Activated CD4-positive, alpha-beta T cell treated with anti-CD3 and anti-CD28 coated beads, Interleukin-2, amount 10 ng/mL, durations not matched to agents 24 days and 14 days (primary cell): ENCODE measurements at regions not wholly inside any gene's neighbourhood (a gene's known extent, or its start where the extent isn't known, plus 50 kb on each side); places are given as distances from the start of the nearest gene placed in this dataset.

Experiments
- DNase-seq: peaks from one replicate; pipeline ENCODE4 v3.0.0; 2022
- H3K27ac Mint-ChIP-seq: one replicate; pipeline ENCODE4 v1.8.0; 2022; ENCODE audit warnings: mild to moderate bottlenecking, mixed read lengths
- H3K27me3 Mint-ChIP-seq: one replicate; pipeline ENCODE4 v1.8.0; 2022; ENCODE audit warnings: mixed read lengths
- H3K36me3 Mint-ChIP-seq: one replicate; pipeline ENCODE4 v1.8.0; 2022; ENCODE audit warnings: low read depth, mild to moderate bottlenecking, mixed read lengths
- H3K4me1 Mint-ChIP-seq: one replicate; pipeline ENCODE4 v1.8.0; 2021; ENCODE audit warnings: mixed read lengths
- H3K4me3 Mint-ChIP-seq: one replicate; pipeline ENCODE4 v1.8.0; 2022; ENCODE audit warnings: mild to moderate bottlenecking, moderate library complexity, mixed read lengths
- H3K9me3 Mint-ChIP-seq: one replicate; pipeline ENCODE4 v1.8.0; 2021; ENCODE audit warnings: mixed read lengths
- intact Hi-C: fragments of 100-400 bp; cut with micrococcal nuclease; formaldehyde crosslinking; loops from one replicate; pipeline ENCODE4 v1.15.1; 2023

DNA sequence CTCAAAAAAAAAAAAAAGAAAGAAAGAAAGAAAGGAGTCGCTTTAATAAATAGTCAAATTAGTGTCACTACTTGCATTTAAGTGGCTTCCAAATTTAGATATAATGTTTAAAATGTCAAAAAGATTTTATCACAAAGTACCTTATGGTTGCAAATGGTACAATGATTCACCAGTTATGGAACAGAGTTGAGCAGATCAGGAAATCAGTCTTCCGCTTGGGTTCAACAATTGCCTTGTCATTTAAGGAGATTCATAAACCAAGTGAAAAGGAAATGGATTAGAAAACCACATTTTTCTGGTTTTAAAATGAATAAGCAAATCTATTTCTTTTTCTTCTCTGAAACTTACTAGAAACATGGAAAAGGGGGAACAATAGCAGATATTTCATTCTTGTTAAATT lies 94.8 kb upstream of the PTPRT start:
- no peaks in the 10 kb centered on the region for H3K4me1 Mint-ChIP-seq
- intact Hi-C loops = no loop called here
- DNase-seq = no peak
- no peak overlapping the region for H3K27ac Mint-ChIP-seq
- peaks cover 3% of the 10 kb centered on the region for H3K9me3 Mint-ChIP-seq
- no peaks in the 10 kb centered on the region for H3K36me3 Mint-ChIP-seq
- H3K4me3 Mint-ChIP-seq = no peak overlapping the region
- H3K27me3 Mint-ChIP-seq = peaks cover 18% of the 10 kb centered on the region

DNA sequence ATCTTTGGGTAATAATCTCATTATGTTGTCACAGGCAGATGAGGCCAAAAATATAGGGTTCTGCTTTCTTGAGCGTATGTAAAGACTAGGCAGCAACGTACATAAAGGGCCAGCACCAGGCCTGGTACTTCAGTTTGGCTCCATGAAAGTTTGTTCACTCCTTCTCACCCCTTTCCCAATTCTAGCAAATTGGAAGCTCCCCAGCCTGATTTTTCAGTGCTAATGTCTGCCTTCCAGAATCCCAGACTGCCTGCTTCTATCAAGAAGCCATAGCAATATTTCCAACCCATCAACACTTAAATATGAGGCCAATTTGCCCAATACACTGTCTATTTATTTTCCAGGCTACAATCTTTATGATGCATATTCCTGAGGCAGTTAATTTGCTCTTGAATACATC lies 93.4 kb upstream of the PTPRT start:
- intact Hi-C loops = no loop called here
- Mint-ChIP-seq H3K4me3 (no peak overlapping the region), H3K4me1 (no peaks in the 10 kb centered on the region), H3K9me3 (peaks cover 3% of the 10 kb centered on the region), H3K27ac (no peak overlapping the region), H3K36me3 (no peaks in the 10 kb centered on the region), H3K27me3 (peaks cover 18% of the 10 kb centered on the region)
- no peak for DNase-seq

DNA sequence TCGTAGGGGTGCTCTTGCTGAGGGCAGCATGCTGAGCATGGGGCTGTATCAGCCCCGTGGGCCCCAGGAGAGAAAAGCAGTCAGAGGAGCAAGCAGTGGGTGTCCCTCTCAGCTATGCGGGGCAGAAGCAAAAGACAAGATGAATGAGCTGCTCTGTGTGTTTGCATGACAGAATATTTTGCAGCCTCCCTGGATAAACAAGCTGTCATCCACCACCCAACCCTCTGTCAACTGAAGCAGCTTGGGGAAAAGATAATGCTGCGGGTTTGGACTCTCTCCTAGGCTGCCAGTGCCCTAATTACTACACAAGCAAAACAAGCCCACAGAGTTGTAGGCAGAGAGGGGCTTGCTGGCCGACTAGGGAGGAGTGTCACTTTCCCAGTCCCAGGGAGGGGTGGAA lies 82.3 kb upstream of the PTPRT start:
- intact Hi-C loops = no loop called here
- Mint-ChIP-seq H3K4me1 (no peaks in the 10 kb centered on the region), H3K9me3 (no peaks in the 10 kb centered on the region), H3K27ac (no peak overlapping the region), H3K27me3 (no peaks in the 10 kb centered on the region), H3K36me3 (no peaks in the 10 kb centered on the region), H3K4me3 (no peak overlapping the region)
- no peak for DNase-seq

- no peak for DNase-seq
- no peak overlapping the region for H3K27ac Mint-ChIP-seq
- H3K4me1 Mint-ChIP-seq = no peaks in the 10 kb centered on the region
- H3K9me3 Mint-ChIP-seq = no peaks in the 10 kb centered on the region
- intact Hi-C loops = no loop called here
- H3K36me3 Mint-ChIP-seq = no peaks in the 10 kb centered on the region
- no peak overlapping the region for H3K4me3 Mint-ChIP-seq
- no peaks in the 10 kb centered on the region for H3K27me3 Mint-ChIP-seq
Observed at GRCh38 chr20:43265449-43265848, 75.7 kb upstream of the PTPRT start.

DNA sequence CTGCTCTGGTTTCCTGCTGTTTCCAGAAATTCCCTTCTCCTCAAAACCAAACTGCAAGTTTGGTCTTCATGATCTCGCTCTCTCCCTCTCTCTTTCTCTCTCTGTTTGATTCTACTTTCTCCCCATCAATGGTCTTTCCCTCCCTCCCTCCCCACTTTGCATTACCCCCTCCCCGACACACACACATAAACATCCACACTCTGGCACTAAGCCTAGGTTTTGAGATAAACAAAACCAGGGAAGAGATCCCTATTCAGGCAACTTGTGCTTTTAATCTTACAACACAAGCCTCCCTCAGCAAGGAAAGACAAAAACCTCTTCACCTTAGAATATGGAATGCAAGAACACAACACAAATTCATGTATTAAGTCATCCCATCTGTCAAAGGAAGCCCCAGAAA lies 73.5 kb upstream of the PTPRT start:
- no peaks in the 10 kb centered on the region for H3K36me3 Mint-ChIP-seq
- no peak overlapping the region for H3K27ac Mint-ChIP-seq
- intact Hi-C loops = no loop called here
- DNase-seq = no peak
- H3K4me3 Mint-ChIP-seq = no peak overlapping the region
- no peaks in the 10 kb centered on the region for H3K27me3 Mint-ChIP-seq
- H3K9me3 Mint-ChIP-seq = no peaks in the 10 kb centered on the region
- no peaks in the 10 kb centered on the region for H3K4me1 Mint-ChIP-seq

DNA sequence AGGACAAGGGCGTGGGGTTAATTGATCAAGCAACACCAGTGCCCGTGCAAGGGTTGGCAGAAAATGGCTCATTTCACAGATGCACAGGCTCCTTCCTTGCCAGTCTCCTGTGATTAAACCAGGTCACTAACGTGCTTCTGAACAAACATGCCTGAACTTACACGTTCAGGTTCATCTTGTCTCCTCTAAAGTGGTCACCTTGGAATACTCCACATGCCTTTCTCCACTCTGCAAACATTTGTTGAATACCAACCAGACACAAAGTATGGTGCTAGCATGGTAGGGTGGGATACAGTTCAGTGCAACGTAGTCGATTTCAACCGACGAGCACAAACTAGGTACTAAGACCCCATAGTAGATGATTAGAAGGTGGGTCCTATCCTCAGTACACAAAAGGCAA lies 72.6 kb upstream of the PTPRT start:
- Mint-ChIP-seq H3K4me3 (no peak overlapping the region), H3K36me3 (no peaks in the 10 kb centered on the region), H3K27me3 (no peaks in the 10 kb centered on the region), H3K27ac (no peak overlapping the region), H3K9me3 (no peaks in the 10 kb centered on the region), H3K4me1 (no peaks in the 10 kb centered on the region)
- DNase-seq = no peak
- intact Hi-C loops = no loop called here

DNA sequence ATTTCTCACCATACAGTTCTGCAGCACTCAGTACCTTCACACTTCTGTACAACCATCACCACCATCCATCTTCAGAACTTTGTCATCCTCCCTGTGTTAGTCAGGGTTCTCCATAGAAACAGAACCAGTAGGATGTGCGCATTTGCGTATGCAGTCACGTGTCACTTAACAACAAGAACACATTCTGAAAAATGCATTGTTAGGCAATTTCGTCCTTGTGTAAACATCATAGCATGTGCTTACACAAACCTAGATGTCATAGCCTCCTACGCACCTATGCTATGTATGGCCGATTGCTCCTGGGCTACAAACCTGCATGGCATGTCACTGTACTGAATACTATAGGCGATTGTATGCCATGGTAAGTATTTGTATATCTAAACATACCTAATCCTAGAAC lies 66.2 kb upstream of the PTPRT start:
- H3K36me3 Mint-ChIP-seq = no peaks in the 10 kb centered on the region
- DNase-seq = no peak
- H3K9me3 Mint-ChIP-seq = no peaks in the 10 kb centered on the region
- intact Hi-C loops = no loop called here
- no peak overlapping the region for H3K27ac Mint-ChIP-seq
- no peaks in the 10 kb centered on the region for H3K4me1 Mint-ChIP-seq
- H3K4me3 Mint-ChIP-seq = no peak overlapping the region
- no peaks in the 10 kb centered on the region for H3K27me3 Mint-ChIP-seq

DNA sequence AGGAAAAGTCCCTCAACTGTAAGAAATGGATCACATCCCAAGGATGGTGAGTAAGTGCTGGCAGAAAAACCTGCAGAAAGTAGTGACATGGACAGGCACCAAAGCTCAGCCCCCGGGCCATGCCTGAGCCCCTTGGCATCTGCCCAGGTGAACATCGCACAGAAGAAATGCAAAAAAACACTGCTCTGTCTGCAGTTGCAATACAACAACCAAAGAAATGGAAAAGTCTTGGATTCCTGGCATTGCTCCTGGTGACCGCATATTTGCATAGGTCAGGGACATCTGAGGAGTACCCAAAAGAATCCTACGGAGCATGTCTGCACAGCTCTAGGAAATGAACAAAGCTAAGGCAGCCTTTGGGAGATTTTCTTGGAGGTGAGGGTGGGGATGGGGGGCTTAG lies 63.1 kb upstream of the PTPRT start:
- Mint-ChIP-seq H3K27me3 (no peaks in the 10 kb centered on the region), H3K4me1 (no peaks in the 10 kb centered on the region), H3K36me3 (no peaks in the 10 kb centered on the region), H3K9me3 (no peaks in the 10 kb centered on the region), H3K4me3 (no peak overlapping the region), H3K27ac (no peak overlapping the region)
- intact Hi-C loops = no loop called here
- DNase-seq = no peak

GRCh38 chr20:43248341-43248740 lies 58.6 kb upstream of the PTPRT start:
- Mint-ChIP-seq H3K4me3 (no peak overlapping the region), H3K27me3 (no peaks in the 10 kb centered on the region), H3K9me3 (no peaks in the 10 kb centered on the region), H3K27ac (no peak overlapping the region), H3K4me1 (no peaks in the 10 kb centered on the region), H3K36me3 (no peaks in the 10 kb centered on the region)
- intact Hi-C loops = no loop called here
- DNase-seq = no peak

DNA sequence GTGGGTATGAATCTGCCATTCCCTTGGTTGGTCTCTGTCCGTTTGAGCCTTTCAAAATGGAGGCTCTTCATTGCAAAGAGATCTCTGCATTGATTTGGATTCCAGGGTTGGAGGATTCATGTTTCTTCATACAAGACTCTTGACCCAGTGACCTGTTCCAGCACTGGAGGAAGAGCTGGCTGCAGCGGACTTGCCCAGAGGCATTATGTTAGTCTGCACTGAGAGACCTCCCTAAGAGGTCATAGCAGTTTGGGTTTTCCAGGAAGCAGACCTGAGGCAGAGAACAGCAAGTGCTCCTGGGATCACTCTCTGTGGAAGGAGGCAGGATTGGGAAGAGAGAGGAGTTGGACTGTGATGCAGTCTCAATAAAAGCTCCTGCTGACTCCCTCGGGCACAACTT lies 57.7 kb upstream of the PTPRT start:
- intact Hi-C loops = no loop called here
- DNase-seq = no peak
- Mint-ChIP-seq H3K4me1 (no peaks in the 10 kb centered on the region), H3K4me3 (no peak overlapping the region), H3K9me3 (no peaks in the 10 kb centered on the region), H3K27me3 (no peaks in the 10 kb centered on the region), H3K27ac (no peak overlapping the region), H3K36me3 (no peaks in the 10 kb centered on the region)

GRCh38 chr20:43244647-43245046 lies 54.9 kb upstream of the PTPRT start:
- no peaks in the 10 kb centered on the region for H3K4me1 Mint-ChIP-seq
- no peaks in the 10 kb centered on the region for H3K27me3 Mint-ChIP-seq
- H3K9me3 Mint-ChIP-seq = no peaks in the 10 kb centered on the region
- no peaks in the 10 kb centered on the region for H3K36me3 Mint-ChIP-seq
- no peak overlapping the region for H3K4me3 Mint-ChIP-seq
- intact Hi-C loops = no loop called here
- no peak for DNase-seq
- H3K27ac Mint-ChIP-seq = no peak overlapping the region

- no peaks in the 10 kb centered on the region for H3K36me3 Mint-ChIP-seq
- no peak overlapping the region for H3K4me3 Mint-ChIP-seq
- no peaks in the 10 kb centered on the region for H3K4me1 Mint-ChIP-seq
- H3K27ac Mint-ChIP-seq = no peak overlapping the region
- H3K9me3 Mint-ChIP-seq = no peaks in the 10 kb centered on the region
- no peak for DNase-seq
- intact Hi-C loops = no loop called here
- H3K27me3 Mint-ChIP-seq = no peaks in the 10 kb centered on the region
Observed at GRCh38 chr20:43243672-43244269, 54.1 kb upstream of the PTPRT start.

- Mint-ChIP-seq H3K27ac (no peak overlapping the region), H3K4me3 (no peak overlapping the region), H3K36me3 (no peaks in the 10 kb centered on the region), H3K27me3 (no peaks in the 10 kb centered on the region), H3K4me1 (no peaks in the 10 kb centered on the region), H3K9me3 (no peaks in the 10 kb centered on the region)
- DNase-seq = no peak
- intact Hi-C loops = no loop called here
Observed at GRCh38 chr20:43241057-43241702, 51.5 kb upstream of the PTPRT start.
